ENCODE measurements at regions not wholly inside any gene's neighbourhood (a gene's known extent, or its start where the extent isn't known, plus 50 kb on each side); places are given as distances from the start of the nearest gene placed in this dataset.

DNA sequence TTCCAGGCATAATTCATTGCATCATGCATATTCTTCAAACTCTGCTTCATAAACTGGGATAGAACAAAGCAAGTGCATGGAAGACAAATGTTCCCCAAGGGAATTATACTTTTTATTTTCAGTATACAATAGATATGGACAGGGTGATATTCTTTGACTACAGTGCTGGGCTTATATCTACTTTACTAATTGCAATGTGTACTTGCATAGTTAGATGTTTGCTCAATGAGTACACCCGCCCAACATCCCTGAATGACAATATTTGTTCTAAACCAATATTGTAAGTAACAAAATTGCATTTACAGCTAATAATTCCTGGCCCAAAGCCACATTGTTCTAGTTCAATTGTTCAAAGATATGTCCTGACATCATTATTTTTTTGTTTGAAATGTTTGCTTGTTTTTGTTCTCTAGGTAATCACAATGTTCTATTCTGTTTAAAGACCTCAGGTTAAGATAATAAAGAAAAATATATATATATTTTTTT is 171.4 kb downstream of the PTN start:
- Histone ChIP-seq H3F3A (ENCODE audit: insufficient read depth, low read depth) (no peaks in the 10 kb centered on the region), H3K4me1 (replicated peaks; ENCODE audit: insufficient read depth) (no peaks in the 10 kb centered on the region), H3K27ac (no peak overlapping the region), H3K4me3 (no peak overlapping the region), H3K79me2 (ENCODE audit: low read depth) (no peaks in the 10 kb centered on the region), H3K4me2 (no peak overlapping the region), H4K20me1 (ENCODE audit: insufficient read depth) (no peaks in the 10 kb centered on the region), H3K27me3 (ENCODE audit: insufficient read depth, low read depth) (no peaks in the 10 kb centered on the region), H2AFZ (no peak overlapping the region), H3K36me3 (ENCODE audit: low read depth) (no peaks in the 10 kb centered on the region), H3K9me2 (ENCODE audit: insufficient read depth) (no peaks in the 10 kb centered on the region), H3K9me3 (ENCODE audit: insufficient read depth, low read depth) (no peaks in the 10 kb centered on the region)
- intact Hi-C loops (cut with micrococcal nuclease; ENCODE audit: unreplicated experiment) = no loop called here
- TF ChIP-seq, protein P1, sequence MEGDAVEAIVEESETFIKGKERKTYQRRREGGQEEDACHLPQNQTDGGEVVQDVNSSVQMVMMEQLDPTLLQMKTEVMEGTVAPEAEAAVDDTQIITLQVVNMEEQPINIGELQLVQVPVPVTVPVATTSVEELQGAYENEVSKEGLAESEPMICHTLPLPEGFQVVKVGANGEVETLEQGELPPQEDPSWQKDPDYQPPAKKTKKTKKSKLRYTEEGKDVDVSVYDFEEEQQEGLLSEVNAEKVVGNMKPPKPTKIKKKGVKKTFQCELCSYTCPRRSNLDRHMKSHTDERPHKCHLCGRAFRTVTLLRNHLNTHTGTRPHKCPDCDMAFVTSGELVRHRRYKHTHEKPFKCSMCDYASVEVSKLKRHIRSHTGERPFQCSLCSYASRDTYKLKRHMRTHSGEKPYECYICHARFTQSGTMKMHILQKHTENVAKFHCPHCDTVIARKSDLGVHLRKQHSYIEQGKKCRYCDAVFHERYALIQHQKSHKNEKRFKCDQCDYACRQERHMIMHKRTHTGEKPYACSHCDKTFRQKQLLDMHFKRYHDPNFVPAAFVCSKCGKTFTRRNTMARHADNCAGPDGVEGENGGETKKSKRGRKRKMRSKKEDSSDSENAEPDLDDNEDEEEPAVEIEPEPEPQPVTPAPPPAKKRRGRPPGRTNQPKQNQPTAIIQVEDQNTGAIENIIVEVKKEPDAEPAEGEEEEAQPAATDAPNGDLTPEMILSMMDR (conservative IDR thresholded peaks at IDR 0.05) = no peak
- TF ChIP-seq EZH2 (IDR thresholded peaks at IDR 0.05; ENCODE audit: low read depth) = no peak
- CTCF ChIA-PET = no interaction called here
- BruUV-seq (replicated peaks) = no TSS peak
- DNase-seq = no peak
- POLR2A ChIA-PET (ENCODE audit: unreplicated experiment) = no interaction called here

DNA sequence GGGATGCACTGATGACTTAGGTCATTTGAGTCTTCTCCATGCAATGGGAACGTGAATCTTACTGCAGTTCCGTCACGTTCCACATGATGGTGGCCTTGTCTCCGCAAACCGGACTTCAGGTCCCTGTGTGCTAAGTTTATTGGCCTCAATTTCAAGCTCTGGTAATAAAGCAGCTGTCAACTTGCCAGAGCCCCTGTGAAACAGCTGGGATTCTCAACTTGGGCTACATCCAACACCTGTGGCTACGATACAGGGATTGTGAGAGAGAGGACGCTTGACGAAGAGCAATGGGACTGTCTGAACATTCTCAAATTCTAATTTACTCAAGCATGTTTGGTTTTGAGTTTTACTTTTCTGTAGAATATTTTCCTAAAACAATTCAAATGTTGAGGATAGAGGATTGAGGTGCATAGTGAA is 174.2 kb downstream of the PTN start:
- BruUV-seq (replicated peaks) = no TSS peak
- H3K4me2 ChIP-seq = no peak overlapping the region
- no peaks in the 10 kb centered on the region for H3K4me1 ChIP-seq (replicated peaks; ENCODE audit: insufficient read depth)
- H3F3A ChIP-seq (ENCODE audit: insufficient read depth, low read depth) = no peaks in the 10 kb centered on the region
- ChIA-PET POLR2A (ENCODE audit: unreplicated experiment) (no interaction called here), CTCF (interaction anchor here (0.6 kb wide), 1 partner anchor 1327 kb away, joined by 4 read pairs; no protein-coding TSS in a partner anchor)
- no peaks in the 10 kb centered on the region for H3K36me3 ChIP-seq (ENCODE audit: low read depth)
- H2AFZ ChIP-seq = no peak overlapping the region
- no peak overlapping the region for H3K27ac ChIP-seq
- no peaks in the 10 kb centered on the region for H4K20me1 ChIP-seq (ENCODE audit: insufficient read depth)
- H3K79me2 ChIP-seq (ENCODE audit: low read depth) = no peaks in the 10 kb centered on the region
- H3K9me2 ChIP-seq (ENCODE audit: insufficient read depth) = no peaks in the 10 kb centered on the region
- peak in 1 of 2 experiments; percentile 32 for DNase-seq
- TF ChIP-seq EZH2 (IDR thresholded peaks at IDR 0.05; ENCODE audit: low read depth) = no peak
- TF ChIP-seq, protein P1 (conservative IDR thresholded peaks at IDR 0.05) = peak; percentile 63
- H3K9me3 ChIP-seq (ENCODE audit: insufficient read depth, low read depth) = no peaks in the 10 kb centered on the region
- intact Hi-C loops (cut with micrococcal nuclease; ENCODE audit: unreplicated experiment) = loop anchor here (1.0 kb wide), 2 partner anchors 285 to 423 kb away; no protein-coding TSS in a partner anchor
- no peaks in the 10 kb centered on the region for H3K27me3 ChIP-seq (ENCODE audit: insufficient read depth, low read depth)
- no peak overlapping the region for H3K4me3 ChIP-seq

DNA sequence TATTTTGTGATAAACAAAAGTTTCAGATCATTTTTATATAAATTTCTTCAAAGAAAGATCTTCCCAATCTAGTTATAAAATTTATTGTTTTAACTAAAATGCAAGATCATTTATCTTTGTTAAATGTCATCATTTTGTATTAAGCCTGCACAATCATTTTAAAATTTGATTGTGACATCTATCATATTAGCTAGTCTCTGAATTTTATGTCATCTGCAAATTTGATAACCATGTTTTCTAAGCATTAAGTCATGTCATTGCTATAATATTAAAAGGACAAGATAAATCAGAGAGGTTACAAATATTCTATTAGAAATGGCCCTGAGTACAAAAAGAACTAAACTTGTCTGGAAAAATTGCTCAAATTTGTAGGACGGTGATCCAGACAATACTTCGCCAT is 175.9 kb downstream of the PTN start:
- CTCF ChIA-PET = no interaction called here
- Histone ChIP-seq H3K27me3 (ENCODE audit: insufficient read depth, low read depth) (no peaks in the 10 kb centered on the region), H3K4me3 (no peak overlapping the region), H3F3A (ENCODE audit: insufficient read depth, low read depth) (no peaks in the 10 kb centered on the region), H3K4me1 (replicated peaks; ENCODE audit: insufficient read depth) (no peaks in the 10 kb centered on the region), H3K27ac (no peak overlapping the region), H3K4me2 (no peak overlapping the region), H3K36me3 (ENCODE audit: low read depth) (no peaks in the 10 kb centered on the region), H3K79me2 (ENCODE audit: low read depth) (no peaks in the 10 kb centered on the region), H3K9me2 (ENCODE audit: insufficient read depth) (no peaks in the 10 kb centered on the region), H3K9me3 (ENCODE audit: insufficient read depth, low read depth) (no peaks in the 10 kb centered on the region), H2AFZ (no peak overlapping the region), H4K20me1 (ENCODE audit: insufficient read depth) (no peaks in the 10 kb centered on the region)
- POLR2A ChIA-PET (ENCODE audit: unreplicated experiment) = no interaction called here
- BruUV-seq (replicated peaks) = no TSS peak
- intact Hi-C loops (cut with micrococcal nuclease; ENCODE audit: unreplicated experiment) = no loop called here
- TF ChIP-seq, protein P1 (conservative IDR thresholded peaks at IDR 0.05) = no peak
- no peak for TF ChIP-seq EZH2 (IDR thresholded peaks at IDR 0.05; ENCODE audit: low read depth)
- no peak for DNase-seq
